Large intestine (tissue), 3 donors: ENCODE measurements at regions not wholly inside any gene's neighbourhood (a gene's known extent, or its start where the extent isn't known, plus 50 kb on each side); places are given as distances from the start of the nearest gene placed in this dataset.

Experiments
- DNase-seq, 2 donors: peaks; one replicate each; pipeline versions ENCODE4 v3.0.0 to v3.0.0-alpha.2; 2013
- H3K27ac ChIP-seq: one replicate; pipeline ENCODE4 v1.5.1; 2013; ENCODE audit warnings: low read length
- H3K27me3 ChIP-seq: 2 replicates; pipeline ENCODE4 v1.6.1; 2013; ENCODE audit warnings: low read length; ENCODE audit not compliant: control insufficient read depth, insufficient read depth
- H3K36me3 ChIP-seq: 2 replicates; pipeline ENCODE4 v1.6.1; 2013; ENCODE audit warnings: low read length; ENCODE audit not compliant: control insufficient read depth, insufficient read depth
- H3K4me1 ChIP-seq: one replicate; pipeline ENCODE4 v1.6.1; 2013; ENCODE audit warnings: low read length; ENCODE audit not compliant: control insufficient read depth, insufficient read depth
- H3K4me3 ChIP-seq: one replicate; pipeline ENCODE4 v1.5.1; 2013; ENCODE audit warnings: low read length
- H3K9me3 ChIP-seq: one replicate; pipeline ENCODE4 v1.6.1; 2013; ENCODE audit warnings: mild to moderate bottlenecking, low read depth, low read length, moderate library complexity; ENCODE audit not compliant: control insufficient read depth
- WGBS: methylation state at CpG from one replicate; pipeline ENCODE4 v1.1.5; 2013; ENCODE audit warnings: low lambda C conversion rate; ENCODE audit not compliant: insufficient coverage; 5-methylcytosine and 5-hydroxymethylcytosine counted together

DNA sequence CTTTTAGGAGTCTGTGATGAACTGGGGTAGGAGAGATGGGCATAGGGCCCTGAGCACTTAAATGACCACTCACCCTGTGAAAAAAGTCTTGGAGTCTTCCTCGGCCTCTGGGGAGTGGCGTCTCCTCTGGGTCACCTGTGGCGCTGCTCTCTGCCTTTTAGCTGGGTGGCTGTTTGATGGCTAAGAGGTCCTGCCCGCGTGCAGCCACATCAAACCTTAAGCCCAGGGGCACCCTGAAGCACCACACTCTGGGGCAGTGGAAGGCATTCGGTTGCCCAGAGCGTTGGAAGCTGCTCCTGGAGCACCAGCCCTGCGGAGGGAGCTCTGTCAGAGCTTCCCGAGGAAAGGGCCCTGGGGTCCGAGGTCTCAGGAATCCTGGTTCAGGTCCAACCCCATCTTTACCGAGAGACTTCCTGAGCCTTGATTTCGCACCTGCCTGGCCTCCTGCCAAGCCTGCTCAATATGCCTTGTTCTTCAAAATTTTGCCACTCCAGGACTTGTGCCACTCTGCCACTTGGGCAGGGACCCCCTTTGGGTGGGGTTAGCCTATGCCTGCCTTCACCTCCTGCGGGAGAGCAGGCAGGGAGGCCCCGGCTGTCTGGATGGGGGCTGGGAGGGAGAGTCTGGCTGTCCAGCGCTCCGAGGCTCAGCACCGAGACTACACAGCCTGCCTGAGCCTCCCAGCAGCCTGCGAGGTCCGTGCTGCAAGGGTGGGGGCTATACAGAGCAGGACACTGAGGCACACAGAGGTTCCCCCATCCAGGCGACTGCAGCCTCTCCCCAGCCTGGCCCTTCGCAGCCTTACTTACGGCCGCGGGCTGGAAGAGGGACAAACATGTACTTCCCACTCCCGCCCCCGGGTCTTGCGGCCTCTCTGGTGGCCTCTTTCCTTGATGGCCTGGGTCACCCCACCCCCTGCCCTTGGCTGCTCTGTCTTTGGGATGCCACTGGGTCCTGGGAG is 63.4 kb upstream of the RNU6ATAC start:
- DNase-seq: no peak
- H3K36me3 ChIP-seq: no peaks in the 10 kb centered on the region
- no peaks in the 10 kb centered on the region for H3K9me3 ChIP-seq
- no CpG with 5 or more reads among the region's 27 CpGs for WGBS
- peak overlapping the region; percentile 17 for H3K27ac ChIP-seq
- H3K4me1 ChIP-seq: peaks cover 24% of the 10 kb centered on the region
- no peak overlapping the region for H3K4me3 ChIP-seq
- H3K27me3 ChIP-seq: peaks cover 4% of the 10 kb centered on the region

DNA sequence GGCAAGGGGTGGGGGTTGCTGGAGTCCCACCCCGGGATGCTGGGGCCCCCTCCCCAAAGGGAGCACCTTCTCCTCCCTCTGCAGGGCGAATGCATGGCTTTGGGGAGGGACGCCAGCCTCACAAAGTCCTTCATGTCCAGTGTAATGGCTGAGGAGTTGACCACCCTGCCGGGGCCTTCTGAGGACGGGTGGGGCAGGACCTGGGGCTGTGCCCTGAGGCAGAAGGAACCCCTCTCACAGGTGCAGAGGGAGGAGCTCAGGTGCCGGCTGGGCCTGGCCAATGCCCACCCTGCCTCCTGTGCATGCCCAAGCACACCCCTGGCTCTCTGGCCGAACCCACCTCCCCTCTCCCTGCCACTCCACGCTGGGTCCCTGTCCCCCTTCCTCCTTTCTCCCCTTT is 64.3 kb upstream of the RNU6ATAC start:
- H3K4me3 ChIP-seq: no peak overlapping the region
- H3K27me3 ChIP-seq: peaks cover 4% of the 10 kb centered on the region
- H3K27ac ChIP-seq: no peak overlapping the region
- H3K4me1 ChIP-seq: peaks cover 20% of the 10 kb centered on the region
- H3K36me3 ChIP-seq: no peaks in the 10 kb centered on the region
- no peaks in the 10 kb centered on the region for H3K9me3 ChIP-seq
- WGBS: no CpG with 5 or more reads among the region's 8 CpGs
- no peak for DNase-seq

DNA sequence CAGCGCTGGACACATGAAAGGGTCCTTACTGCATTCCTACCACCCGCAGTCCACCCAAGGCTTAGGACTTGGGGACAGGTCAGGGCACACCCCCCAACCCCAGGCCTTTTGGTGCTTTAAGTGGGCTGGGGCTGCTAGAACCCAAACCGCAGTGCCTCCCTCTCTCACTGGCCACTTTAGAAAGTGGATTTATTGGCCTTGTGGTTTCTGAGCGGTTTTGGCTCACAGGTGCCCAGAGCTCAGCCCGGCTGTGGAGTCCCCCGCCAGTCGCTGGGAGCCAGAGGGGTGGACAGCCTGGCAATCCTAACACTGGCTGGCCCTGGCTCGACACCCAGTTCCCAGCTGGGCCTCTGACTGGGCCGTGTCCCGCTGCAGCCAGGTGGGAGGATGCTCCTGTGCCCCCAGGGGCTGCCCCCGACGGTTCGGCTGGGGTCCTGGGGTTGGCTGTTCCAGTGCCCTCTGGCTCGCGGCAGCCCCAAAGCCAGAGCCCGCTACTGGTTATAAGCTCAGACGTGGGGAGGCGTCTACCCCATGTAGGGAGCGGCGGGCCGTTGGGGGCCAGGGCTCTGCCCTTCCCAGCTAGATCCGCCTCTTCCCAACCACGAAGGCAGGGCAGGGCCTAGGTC is 65.2 kb upstream of the RNU6ATAC start:
- no peaks in the 10 kb centered on the region for H3K36me3 ChIP-seq
- peaks cover 10% of the 10 kb centered on the region for H3K4me1 ChIP-seq
- WGBS: no CpG with 5 or more reads among the region's 23 CpGs
- no peaks in the 10 kb centered on the region for H3K9me3 ChIP-seq
- no peak overlapping the region for H3K27ac ChIP-seq
- no peak overlapping the region for H3K4me3 ChIP-seq
- peaks cover 4% of the 10 kb centered on the region for H3K27me3 ChIP-seq
- no peak for DNase-seq

DNA sequence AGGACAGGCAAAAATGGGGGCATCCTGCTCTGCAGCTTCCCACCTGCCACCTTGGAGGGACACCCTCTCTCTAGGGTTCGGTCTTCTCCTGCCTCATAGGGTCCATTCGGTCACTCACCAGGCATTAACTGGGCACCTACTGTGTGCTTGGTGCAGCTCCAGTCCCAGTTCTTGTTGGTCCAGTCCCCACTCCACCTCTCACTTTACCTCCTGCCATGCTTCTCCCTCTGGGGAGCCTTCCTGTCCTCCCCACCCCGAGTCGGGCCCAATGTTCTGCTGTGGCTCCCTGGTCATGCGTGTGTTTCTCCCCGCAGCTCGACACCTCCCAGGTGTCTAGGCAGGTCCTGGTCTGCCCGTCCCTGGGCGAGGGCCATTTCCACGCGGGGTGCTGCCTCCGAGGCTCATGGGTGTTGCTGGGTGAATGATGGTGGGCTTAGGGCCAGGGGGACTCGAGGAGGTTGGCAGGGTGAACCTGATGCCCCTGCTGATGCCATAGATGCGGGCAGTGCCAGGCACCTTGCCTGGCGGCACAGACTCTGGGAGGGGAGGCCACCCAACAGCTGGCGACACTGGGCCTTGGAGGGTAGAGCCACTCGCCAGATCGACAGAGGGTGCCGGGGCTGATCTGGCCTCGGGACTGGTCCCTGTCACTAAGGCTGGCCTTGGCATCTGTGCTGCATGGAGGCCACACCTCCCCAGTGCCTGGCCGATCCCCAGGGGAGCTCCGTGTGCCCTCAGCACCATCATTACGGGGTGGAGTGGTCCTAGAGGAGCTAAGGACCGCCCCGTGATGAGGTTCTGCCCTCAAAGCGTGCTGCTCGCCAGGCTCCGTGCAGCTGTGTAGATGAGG is 66.0 kb upstream of the RNU6ATAC start:
- Histone ChIP-seq H3K4me1 (peaks cover 7% of the 10 kb centered on the region), H3K4me3 (no peak overlapping the region), H3K27me3 (peaks cover 4% of the 10 kb centered on the region), H3K9me3 (no peaks in the 10 kb centered on the region), H3K27ac (peak overlapping the region; percentile 36), H3K36me3 (no peaks in the 10 kb centered on the region)
- WGBS: no CpG with 5 or more reads among the region's 28 CpGs
- DNase-seq: no peak

DNA sequence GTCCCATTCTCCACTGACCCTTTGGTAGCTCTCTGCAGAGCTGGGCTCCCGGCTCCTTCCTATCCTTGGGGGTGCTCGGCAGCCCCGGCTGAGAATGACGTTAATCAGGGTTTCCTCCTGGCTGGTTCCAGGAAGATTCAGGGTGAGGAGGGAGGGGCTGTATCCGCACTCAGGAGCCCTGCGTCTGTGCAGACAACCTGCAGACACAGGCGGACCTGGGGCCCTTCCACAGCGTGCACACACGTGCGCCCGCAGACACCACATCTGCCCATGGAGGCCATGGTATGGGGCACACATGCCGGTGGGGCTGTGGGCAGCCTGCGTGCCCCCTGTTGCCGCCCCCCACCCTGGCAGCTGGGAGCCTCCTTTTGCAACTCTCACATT is 66.6 kb upstream of the RNU6ATAC start:
- Histone ChIP-seq H3K27me3 (peaks cover 4% of the 10 kb centered on the region), H3K36me3 (no peaks in the 10 kb centered on the region), H3K4me3 (no peak overlapping the region), H3K27ac (peak overlapping the region; percentile 36), H3K4me1 (peaks cover 7% of the 10 kb centered on the region), H3K9me3 (no peaks in the 10 kb centered on the region)
- DNase-seq: no peak
- no CpG with 5 or more reads among the region's 14 CpGs for WGBS

DNA sequence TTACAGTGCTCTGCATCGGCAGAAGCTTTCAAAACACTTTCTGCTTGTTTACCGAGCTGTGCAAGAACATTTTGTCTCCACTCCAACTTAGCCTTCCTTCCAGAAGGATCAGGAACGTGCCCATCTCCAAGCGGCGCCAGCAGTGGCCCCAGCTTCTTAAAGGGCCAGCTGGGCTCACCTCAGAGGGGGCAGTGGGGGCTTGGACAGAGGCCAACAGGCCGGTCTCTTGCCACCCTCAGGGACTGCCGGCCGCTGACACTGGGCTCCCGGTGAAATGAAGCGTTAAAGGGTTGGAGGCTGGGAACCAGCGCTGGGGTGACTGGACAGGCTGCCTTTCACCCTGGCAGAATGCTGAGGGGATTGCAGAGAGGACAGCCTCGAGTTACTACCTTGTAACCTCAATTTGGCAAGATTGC is 67.0 kb upstream of the RNU6ATAC start:
- H3K9me3 ChIP-seq: no peaks in the 10 kb centered on the region
- peaks cover 4% of the 10 kb centered on the region for H3K27me3 ChIP-seq
- H3K4me3 ChIP-seq: no peak overlapping the region
- no peak for DNase-seq
- peak overlapping the region; percentile 36 for H3K27ac ChIP-seq
- 33% methylated on average over 1 of the region's 12 CpGs for WGBS
- H3K36me3 ChIP-seq: no peaks in the 10 kb centered on the region
- H3K4me1 ChIP-seq: peaks cover 7% of the 10 kb centered on the region

GRCh38 chr9:134231767-134232166 is 67.4 kb upstream of the RNU6ATAC start:
- Histone ChIP-seq H3K27ac (peak overlapping the region; percentile 36), H3K4me3 (no peak overlapping the region), H3K4me1 (peaks cover 7% of the 10 kb centered on the region), H3K36me3 (no peaks in the 10 kb centered on the region), H3K9me3 (no peaks in the 10 kb centered on the region), H3K27me3 (peaks cover 4% of the 10 kb centered on the region)
- no peak for DNase-seq
- no CpG with 5 or more reads among the region's 8 CpGs for WGBS

DNA sequence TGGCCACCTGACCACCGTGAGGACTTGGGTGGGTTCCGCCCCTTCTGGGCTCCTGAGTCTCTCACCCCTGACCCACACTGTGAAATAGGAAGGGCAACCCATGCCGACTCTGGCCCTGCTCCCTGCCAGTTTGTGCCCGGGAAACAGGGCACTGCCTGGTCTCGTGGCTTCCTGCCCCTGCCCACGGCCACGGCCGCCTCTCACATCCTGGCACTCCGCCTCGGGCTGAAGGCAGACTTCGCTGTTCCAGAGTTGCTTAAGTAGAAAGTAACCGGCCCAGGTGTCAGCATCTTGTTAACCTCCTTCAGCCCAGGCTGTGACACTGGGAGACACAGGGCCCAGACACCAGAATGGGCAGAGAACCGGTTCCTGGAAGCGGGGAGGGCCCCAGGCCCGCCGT is 68.7 kb upstream of the RNU6ATAC start:
- H3K27ac ChIP-seq: no peak overlapping the region
- H3K4me3 ChIP-seq: no peak overlapping the region
- no peaks in the 10 kb centered on the region for H3K36me3 ChIP-seq
- H3K9me3 ChIP-seq: no peaks in the 10 kb centered on the region
- DNase-seq: no peak
- peaks cover 7% of the 10 kb centered on the region for H3K4me1 ChIP-seq
- H3K27me3 ChIP-seq: no peaks in the 10 kb centered on the region
- no CpG with 5 or more reads among the region's 16 CpGs for WGBS

DNA sequence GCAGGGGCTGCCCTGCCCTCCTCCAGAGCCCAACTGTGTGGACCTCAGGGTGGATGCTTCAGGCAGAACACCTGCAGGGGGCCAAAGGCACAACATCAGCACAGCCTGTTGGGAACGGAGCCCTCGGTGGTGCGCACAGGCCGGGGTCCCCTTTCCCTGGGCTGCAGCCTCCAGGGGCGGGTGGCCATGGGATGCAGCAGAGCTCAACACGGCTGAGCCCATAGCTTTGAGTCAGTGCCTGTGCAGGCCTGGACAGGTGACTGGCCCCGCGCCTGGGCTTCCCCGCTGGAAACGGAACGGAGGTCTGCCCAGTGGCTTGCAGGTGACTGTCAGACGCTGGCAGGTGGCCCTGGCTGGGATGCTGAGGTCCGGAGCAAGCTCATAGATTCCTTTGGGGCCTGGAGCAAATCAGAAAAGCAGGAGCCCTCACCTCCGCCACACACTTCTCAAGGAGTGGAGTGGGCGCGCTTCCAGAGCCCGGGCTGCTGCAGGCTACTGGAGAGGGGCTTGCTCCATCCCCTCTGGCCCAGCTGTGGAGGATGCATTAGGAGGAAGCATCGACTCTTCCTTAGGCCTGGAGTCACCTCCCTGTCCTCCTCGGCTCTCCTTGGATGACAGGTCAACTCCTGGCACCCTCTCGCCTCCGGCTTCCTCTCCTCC is 69.8 kb upstream of the RNU6ATAC start:
- Histone ChIP-seq H3K36me3 (no peaks in the 10 kb centered on the region), H3K27ac (no peak overlapping the region), H3K27me3 (no peaks in the 10 kb centered on the region), H3K4me1 (peaks cover 7% of the 10 kb centered on the region), H3K9me3 (no peaks in the 10 kb centered on the region), H3K4me3 (no peak overlapping the region)
- 100% methylated on average over 2 of the region's 21 CpGs for WGBS
- no peak for DNase-seq
